Liver (tissue), 8 donors: ENCODE measurements at regions not wholly inside any gene's neighbourhood (a gene's known extent, or its start where the extent isn't known, plus 50 kb on each side); places are given as distances from the start of the nearest gene placed in this dataset.

Experiments
- DNase-seq: peaks from one replicate; pipeline ENCODE4 v3.0.0-alpha.2; 2017; ENCODE audit warnings: low spot score
- H3K27ac ChIP-seq, 2 donors: one replicate each; pipeline ENCODE4 v1.7.0; 2013; ENCODE audit warnings: inconsistent platforms in 2 of 2, low read length in 2 of 2, control low read depth in 1 of 2, low read depth in 1 of 2, mild to moderate bottlenecking in 1 of 2
- H3K27me3 ChIP-seq, 4 donors: one replicate each; pipeline versions ENCODE4 v1.6.1 to v1.7.0; 2013; ENCODE audit warnings: low read length in 3 of 4, inconsistent platforms in 1 of 4, mild to moderate bottlenecking in 1 of 4, moderate library complexity in 1 of 4; ENCODE audit not compliant: control insufficient read depth in 4 of 4, insufficient read depth in 4 of 4
- H3K36me3 ChIP-seq, 4 donors: one replicate each; pipeline versions ENCODE4 v1.6.1 to v1.7.0; 2013; ENCODE audit warnings: low read length in 3 of 4, mild to moderate bottlenecking in 3 of 4, low read depth in 1 of 4, moderate library complexity in 1 of 4; ENCODE audit not compliant: control insufficient read depth in 4 of 4, insufficient read depth in 3 of 4
- H3K4me1 ChIP-seq, 4 donors: one replicate each; pipeline versions ENCODE4 v1.6.1 to v1.7.0; 2013; ENCODE audit warnings: low read length in 3 of 4, mild to moderate bottlenecking in 3 of 4, moderate library complexity in 1 of 4; ENCODE audit not compliant: control insufficient read depth in 4 of 4, insufficient read depth in 4 of 4
- H3K4me3 ChIP-seq, 3 donors: one replicate each; pipeline versions ENCODE4 v1.6.1 to v1.7.0; 2013; ENCODE audit warnings: low read length in 3 of 3, control low read depth in 1 of 3, low read depth in 1 of 3, mild to moderate bottlenecking in 1 of 3
- H3K9ac ChIP-seq, 2 donors: one replicate each; pipeline ENCODE4 v1.7.0; 2013; ENCODE audit warnings: low read length in 2 of 2, mild to moderate bottlenecking in 2 of 2, moderate library complexity in 2 of 2, control low read depth in 1 of 2, low read depth in 1 of 2
- H3K9me3 ChIP-seq, 4 donors: one replicate each; pipeline versions ENCODE4 v1.6.1 to v1.7.0; 2013; ENCODE audit warnings: low read length in 3 of 4; ENCODE audit not compliant: control insufficient read depth in 4 of 4
- ATF3 ChIP-seq: IDR thresholded peaks from 2 replicates; pipeline ENCODE4 v1.6.1; 2016; ENCODE audit warnings: antibody characterized with exemption
- CTCF ChIP-seq: fragments of 150-350 bp; IDR thresholded peaks from 2 replicates; pipeline ENCODE4 v1.5.1; 2017; ENCODE audit warnings: improper control_type of control experiment, low read depth, low read length; ENCODE audit not compliant: missing input control
- EGR1 ChIP-seq, 2 donors: IDR thresholded peaks; 2 replicates each; pipeline ENCODE4 v1.6.1; 2016 to 2018; ENCODE audit warnings: antibody characterized with exemption in 2 of 2, low read depth in 2 of 2
- GABPA ChIP-seq, 2 donors: IDR thresholded peaks in 1 of 2; conservative IDR thresholded peaks in 1 of 2; 2 replicates each; pipeline ENCODE4 v1.6.1; 2016; ENCODE audit warnings: antibody characterized with exemption in 2 of 2, mild to moderate bottlenecking in 1 of 2, moderate library complexity in 1 of 2
- HNF4A ChIP-seq, 2 donors: conservative IDR thresholded peaks; 2 replicates each; pipeline ENCODE4 v1.6.1; 2016; ENCODE audit warnings: antibody characterized with exemption in 2 of 2, mild to moderate bottlenecking in 2 of 2
- HNF4G ChIP-seq: IDR thresholded peaks from 2 replicates; pipeline ENCODE4 v1.6.1; 2016; ENCODE audit warnings: antibody characterized with exemption
- MAX ChIP-seq: IDR thresholded peaks from 2 replicates; pipeline ENCODE4 v1.6.1; 2016; ENCODE audit warnings: antibody characterized with exemption
- REST ChIP-seq: IDR thresholded peaks from 2 replicates; pipeline ENCODE4 v1.6.1; 2016; ENCODE audit warnings: antibody characterized with exemption, mild to moderate bottlenecking
- RXRA ChIP-seq, 2 donors: IDR thresholded peaks; 2 replicates each; pipeline ENCODE4 v1.6.1; 2017 to 2018; ENCODE audit warnings: antibody characterized with exemption in 2 of 2, mild to moderate bottlenecking in 1 of 2
- WGBS: extraction: QIAGEN DNeasy Blood & Tissue Kit; methylation state at CpG from one replicate; pipeline ENCODE4 v1.1.7; 2013; 5-methylcytosine and 5-hydroxymethylcytosine counted together
- donor health status: healthy.
- donor health status: healthy.
- donor health status: healthy.
- donor health status: healthy.
- donor health status: healthy.

GRCh38 chr12:31219521-31219920, 106.4 kb downstream of the SINHCAF start (continued):
- TF ChIP-seq MAX (no peak), ATF3 (no peak)

- DNase-seq: peak; percentile 6
- Histone ChIP-seq H3K4me1 (peaks cover 0 to 4% (median 0%) of the 10 kb centered on the region in 4 donors), H3K9me3 (no peaks in the 10 kb centered on the region), H3K4me3 (no peak overlapping the region), H3K27ac (no peak overlapping the region), H3K27me3 (no peaks in the 10 kb centered on the region), H3K9ac (no peak overlapping the region), H3K36me3 (no peaks in the 10 kb centered on the region)
- peak in 1 of 2 donors; percentile 12 for TF ChIP-seq HNF4A (conservative IDR thresholded peaks at IDR 0.05)
- no peak for TF ChIP-seq GABPA (IDR thresholded peaks at IDR 0.05 in 1 of 2, conservative IDR thresholded peaks at IDR 0.05 in 1 of 2)
- WGBS: 58% methylated on average over 7 of the region's 7 CpGs
Observed at GRCh38 chr12:31220061-31220460, 105.9 kb downstream of the SINHCAF start.

- TF ChIP-seq REST: no peak
- TF ChIP-seq HNF4A (conservative IDR thresholded peaks at IDR 0.05): no peak
- TF ChIP-seq CTCF: no peak
- TF ChIP-seq RXRA (IDR thresholded peaks at IDR 0.05): no peak
- TF ChIP-seq ATF3: no peak
- TF ChIP-seq HNF4G: no peak
- no peak for TF ChIP-seq EGR1 (IDR thresholded peaks at IDR 0.05; ENCODE audit: low read depth in 2 of 2)
- no peak for TF ChIP-seq MAX
- 78% methylated on average over 8 of the region's 8 CpGs for WGBS
- DNase-seq: peak; percentile 21
Observed at GRCh38 chr12:31220633-31221550, 105.1 kb downstream of the SINHCAF start.

More at GRCh38 chr12:31220633-31221550, 105.1 kb downstream of the SINHCAF start:
- H3K36me3 ChIP-seq: no peaks in the 10 kb centered on the region
- H3K27me3 ChIP-seq: no peaks in the 10 kb centered on the region
- H3K4me1 ChIP-seq: peaks cover 0 to 4% (median 0%) of the 10 kb centered on the region in 4 donors
- no peaks in the 10 kb centered on the region for H3K9me3 ChIP-seq
- no peak overlapping the region for H3K9ac ChIP-seq
- H3K4me3 ChIP-seq: no peak overlapping the region
- no peak overlapping the region for H3K27ac ChIP-seq
